ENCODE measurements at regions not wholly inside any gene's neighbourhood (a gene's known extent, or its start where the extent isn't known, plus 50 kb on each side); places are given as distances from the start of the nearest gene placed in this dataset.

DNA sequence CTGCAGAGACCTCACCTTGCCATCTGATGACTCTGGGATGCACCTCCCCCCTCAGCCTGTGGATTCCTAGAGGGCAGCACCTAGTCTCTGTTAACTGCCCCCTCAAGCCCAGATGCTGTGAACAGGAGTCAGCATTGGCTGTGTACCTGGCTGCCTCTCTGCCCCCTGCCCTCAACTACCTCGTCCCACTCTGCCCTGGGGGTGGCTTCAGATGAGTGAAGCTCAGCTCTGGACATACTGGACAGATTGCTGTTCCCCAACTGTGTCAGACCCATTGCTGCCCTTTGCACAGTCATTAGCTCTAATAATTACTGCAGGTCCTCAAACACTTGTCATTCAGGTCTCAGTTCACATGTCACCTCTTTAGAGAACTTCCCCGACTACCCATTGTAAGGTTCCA, 182.1 kb upstream of the TSHZ3 start:
- Histone ChIP-seq H3K79me2 (ENCODE audit: insufficient read depth, low read length) (no peaks in the 10 kb centered on the region), H3K9me3 (ENCODE audit: low read depth, low read length) (peaks cover 2% of the 10 kb centered on the region), H3K4me3 (ENCODE audit: insufficient read depth, low read length) (no peak overlapping the region), H3K4me2 (ENCODE audit: insufficient read depth, low read length) (no peak overlapping the region), H3K36me3 (ENCODE audit: insufficient read depth, low read length) (no peaks in the 10 kb centered on the region), H3K27me3 (ENCODE audit: insufficient read depth, low read length) (no peaks in the 10 kb centered on the region), H2AFZ (ENCODE audit: low read length) (no peak overlapping the region), H3K4me1 (ENCODE audit: insufficient read depth, low read length) (no peaks in the 10 kb centered on the region), H4K20me1 (ENCODE audit: insufficient read depth, low read length) (no peaks in the 10 kb centered on the region), H3K27ac (ENCODE audit: low read depth, low read length) (no peak overlapping the region)
- DNase-seq (ENCODE audit: insufficient read length, low spot score, missing footprints), result no peak
- TF ChIP-seq CTCF (IDR thresholded peaks at IDR 0.05; ENCODE audit: extremely low read depth, low read depth, low read length), result no peak

GRCh38 chr19:31532034-31532433, 182.8 kb upstream of the TSHZ3 start:
- Histone ChIP-seq H3K27ac (ENCODE audit: low read depth, low read length) (no peak overlapping the region), H3K4me3 (ENCODE audit: insufficient read depth, low read length) (no peak overlapping the region), H2AFZ (ENCODE audit: low read length) (no peak overlapping the region), H3K9me3 (ENCODE audit: low read depth, low read length) (no peaks in the 10 kb centered on the region), H3K36me3 (ENCODE audit: insufficient read depth, low read length) (no peaks in the 10 kb centered on the region), H3K4me1 (ENCODE audit: insufficient read depth, low read length) (no peaks in the 10 kb centered on the region), H3K27me3 (ENCODE audit: insufficient read depth, low read length) (no peaks in the 10 kb centered on the region), H4K20me1 (ENCODE audit: insufficient read depth, low read length) (no peaks in the 10 kb centered on the region), H3K4me2 (ENCODE audit: insufficient read depth, low read length) (no peak overlapping the region), H3K79me2 (ENCODE audit: insufficient read depth, low read length) (no peaks in the 10 kb centered on the region)
- no peak for TF ChIP-seq CTCF (IDR thresholded peaks at IDR 0.05; ENCODE audit: extremely low read depth, low read depth, low read length)
- DNase-seq (ENCODE audit: insufficient read length, low spot score, missing footprints), result no peak

DNA sequence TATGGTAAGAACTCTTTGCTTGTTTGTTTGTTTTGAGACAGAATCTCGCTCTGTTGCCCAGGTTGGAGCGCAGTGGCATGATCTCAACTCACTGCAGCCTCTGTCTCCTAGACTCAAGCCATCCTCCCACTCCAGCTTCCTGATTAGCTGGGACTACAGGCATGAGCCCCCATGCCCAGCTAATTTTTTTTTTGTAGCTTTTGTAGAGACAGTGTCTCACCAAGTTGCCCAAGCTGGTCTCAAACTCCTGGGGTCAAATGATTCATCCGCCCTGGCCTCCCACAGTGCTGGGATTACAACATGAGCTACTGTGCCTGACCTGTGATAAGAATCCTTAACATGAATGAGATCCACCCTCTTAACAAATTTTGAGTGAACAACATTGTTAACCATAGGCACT, 183.9 kb upstream of the TSHZ3 start:
- Histone ChIP-seq H3K4me1 (ENCODE audit: insufficient read depth, low read length) (no peaks in the 10 kb centered on the region), H3K79me2 (ENCODE audit: insufficient read depth, low read length) (no peaks in the 10 kb centered on the region), H3K4me3 (ENCODE audit: insufficient read depth, low read length) (no peak overlapping the region), H3K36me3 (ENCODE audit: insufficient read depth, low read length) (no peaks in the 10 kb centered on the region), H4K20me1 (ENCODE audit: insufficient read depth, low read length) (no peaks in the 10 kb centered on the region), H3K9me3 (ENCODE audit: low read depth, low read length) (no peaks in the 10 kb centered on the region), H3K4me2 (ENCODE audit: insufficient read depth, low read length) (no peak overlapping the region), H3K27me3 (ENCODE audit: insufficient read depth, low read length) (no peaks in the 10 kb centered on the region), H3K27ac (ENCODE audit: low read depth, low read length) (no peak overlapping the region), H2AFZ (ENCODE audit: low read length) (no peak overlapping the region)
- no peak for DNase-seq (ENCODE audit: insufficient read length, low spot score, missing footprints)
- no peak for TF ChIP-seq CTCF (IDR thresholded peaks at IDR 0.05; ENCODE audit: extremely low read depth, low read depth, low read length)

DNA sequence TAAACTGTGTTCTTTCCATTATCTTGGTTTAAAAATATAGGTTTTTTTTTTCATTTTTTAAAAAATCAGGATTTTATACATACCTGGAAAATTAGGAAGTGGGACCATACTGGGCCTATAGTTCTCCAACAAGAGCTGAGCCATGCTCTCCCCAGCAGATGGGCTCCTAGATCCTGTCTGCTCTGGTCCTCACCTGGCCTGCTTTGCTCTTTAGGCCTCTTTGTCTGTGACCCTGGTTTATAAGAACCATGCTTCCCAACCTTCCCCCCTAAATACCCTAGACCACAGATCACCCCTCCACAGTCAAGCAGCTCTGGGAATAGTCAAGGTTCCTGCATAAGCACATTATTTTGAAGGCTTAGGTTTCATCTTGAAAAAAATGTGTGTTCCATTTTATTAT, 185.0 kb upstream of the TSHZ3 start:
- H3K27ac ChIP-seq (ENCODE audit: low read depth, low read length), result no peak overlapping the region
- H3K4me2 ChIP-seq (ENCODE audit: insufficient read depth, low read length), result no peak overlapping the region
- H4K20me1 ChIP-seq (ENCODE audit: insufficient read depth, low read length), result no peaks in the 10 kb centered on the region
- TF ChIP-seq CTCF (IDR thresholded peaks at IDR 0.05; ENCODE audit: extremely low read depth, low read depth, low read length), result no peak
- no peak overlapping the region for H2AFZ ChIP-seq (ENCODE audit: low read length)
- no peaks in the 10 kb centered on the region for H3K9me3 ChIP-seq (ENCODE audit: low read depth, low read length)
- H3K36me3 ChIP-seq (ENCODE audit: insufficient read depth, low read length), result no peaks in the 10 kb centered on the region
- H3K27me3 ChIP-seq (ENCODE audit: insufficient read depth, low read length), result no peaks in the 10 kb centered on the region
- DNase-seq (ENCODE audit: insufficient read length, low spot score, missing footprints), result no peak
- H3K4me3 ChIP-seq (ENCODE audit: insufficient read depth, low read length), result no peak overlapping the region
- no peaks in the 10 kb centered on the region for H3K79me2 ChIP-seq (ENCODE audit: insufficient read depth, low read length)
- no peaks in the 10 kb centered on the region for H3K4me1 ChIP-seq (ENCODE audit: insufficient read depth, low read length)

Data from osteoblast (primary cell).